HEK293T (cell line): ENCODE measurements at regions not wholly inside any gene's neighbourhood (a gene's known extent, or its start where the extent isn't known, plus 50 kb on each side); places are given as distances from the start of the nearest gene placed in this dataset.

Experiments used
- CTCF ChIA-PET: fragments of 350-600 bp; formaldehyde crosslinking; extraction: SDS; loops from one replicate; lab custom pipeline; 2021; ENCODE audit warnings: antibody characterized with exemption, inconsistent platforms; lab: Yijun Ruan, JAX
- POLR2A ChIA-PET: fragments of 350-600 bp; formaldehyde crosslinking; extraction: SDS; loops from one replicate; lab custom pipeline; 2020; ENCODE audit warnings: antibody characterized with exemption, inconsistent platforms; lab: Yijun Ruan, JAX
- DNase-seq: peaks from one replicate; pipeline ENCODE4 v3.0.0; 2012; ENCODE audit warnings: mixed read lengths; ENCODE audit errors: extremely low spot score
- BHLHE40 ChIP-seq: fragments of 450-650 bp; IDR thresholded peaks from 2 replicates; pipeline ENCODE4 v1.6.1; 2016; ENCODE audit warnings: mild to moderate bottlenecking, moderate library complexity, borderline replicate concordance
- CTBP1 ChIP-seq: fragments of 450-650 bp; IDR thresholded peaks from 2 replicates; pipeline ENCODE4 v1.6.1; 2016; ENCODE audit warnings: borderline replicate concordance
- ELF4 ChIP-seq: fragments of 450-650 bp; IDR thresholded peaks from 2 replicates; pipeline ENCODE4 v1.6.1; 2017; ENCODE audit warnings: antibody characterized with exemption
- FOXK2 ChIP-seq: fragments of 450-650 bp; IDR thresholded peaks from 2 replicates; pipeline ENCODE4 v1.6.1; 2016; ENCODE audit warnings: mild to moderate bottlenecking
- FOXM1 ChIP-seq: fragments of 450-650 bp; IDR thresholded peaks from 2 replicates; pipeline ENCODE4 v1.6.1; 2017; ENCODE audit warnings: mild to moderate bottlenecking, borderline replicate concordance
- HDGF ChIP-seq: fragments of 450-650 bp; IDR thresholded peaks from 2 replicates; pipeline ENCODE4 v1.6.1; 2017; ENCODE audit warnings: antibody characterized with exemption, borderline replicate concordance
- L3MBTL2 ChIP-seq: fragments of 450-650 bp; conservative IDR thresholded peaks from 2 replicates; pipeline ENCODE4 v1.6.1; 2016; ENCODE audit warnings: mild to moderate bottlenecking
- LEF1 ChIP-seq: fragments of 450-650 bp; IDR thresholded peaks from 2 replicates; pipeline ENCODE4 v1.6.1; 2017; ENCODE audit warnings: mild to moderate bottlenecking, borderline replicate concordance
- NFRKB ChIP-seq: fragments of 450-650 bp; IDR thresholded peaks from 2 replicates; pipeline ENCODE4 v1.6.1; 2016; ENCODE audit warnings: mild to moderate bottlenecking, moderate library complexity
- SUZ12 ChIP-seq: fragments of 450-650 bp; IDR thresholded peaks from 2 replicates; pipeline ENCODE4 v1.6.1; 2016; ENCODE audit warnings: mild to moderate bottlenecking
- ZNF384 ChIP-seq: fragments of 450-650 bp; IDR thresholded peaks from 2 replicates; pipeline ENCODE4 v1.6.1; 2016
- TF ChIP-seq, protein P1 (sequence below): fragments of 450-650 bp; IDR thresholded peaks from 2 replicates; pipeline ENCODE4 v1.6.1; 2016

DNA sequence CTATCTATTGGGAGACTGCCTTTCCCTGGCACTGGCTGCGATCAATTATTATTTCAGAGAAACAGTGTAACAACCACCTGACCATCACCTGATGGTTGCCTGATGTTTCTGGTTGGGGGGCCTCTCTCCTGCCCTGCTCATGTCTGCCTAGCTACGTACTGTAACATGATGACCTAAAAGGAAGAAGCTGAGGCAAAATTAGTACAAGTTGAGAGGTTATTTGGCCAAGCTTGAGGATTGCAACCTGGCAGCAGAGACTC is 58.3 kb downstream of the OLFML3 start:
- ChIA-PET POLR2A (no interaction called here), CTCF (no interaction called here)
- TF ChIP-seq SUZ12 (no peak), LEF1 (no peak), ZNF384 (no peak), BHLHE40 (no peak), CTBP1 (no peak), NFRKB (no peak)
- no peak for DNase-seq

- POLR2A ChIA-PET = no interaction called here
- CTCF ChIA-PET = no interaction called here
- TF ChIP-seq ZNF384 (no peak), FOXM1 (no peak), CTBP1 (no peak), ELF4 (no peak), NFRKB (no peak), FOXK2 (no peak), L3MBTL2 (no peak), SUZ12 (no peak), HDGF (no peak)
- TF ChIP-seq, protein P1, sequence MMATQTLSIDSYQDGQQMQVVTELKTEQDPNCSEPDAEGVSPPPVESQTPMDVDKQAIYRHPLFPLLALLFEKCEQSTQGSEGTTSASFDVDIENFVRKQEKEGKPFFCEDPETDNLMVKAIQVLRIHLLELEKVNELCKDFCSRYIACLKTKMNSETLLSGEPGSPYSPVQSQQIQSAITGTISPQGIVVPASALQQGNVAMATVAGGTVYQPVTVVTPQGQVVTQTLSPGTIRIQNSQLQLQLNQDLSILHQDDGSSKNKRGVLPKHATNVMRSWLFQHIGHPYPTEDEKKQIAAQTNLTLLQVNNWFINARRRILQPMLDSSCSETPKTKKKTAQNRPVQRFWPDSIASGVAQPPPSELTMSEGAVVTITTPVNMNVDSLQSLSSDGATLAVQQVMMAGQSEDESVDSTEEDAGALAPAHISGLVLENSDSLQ = no peak
- DNase-seq = no peak
Measured at GRCh38 chr1:114037962-114038816, 58.9 kb downstream of the OLFML3 start.
